Gastroesophageal sphincter (tissue), 3 donors: ENCODE measurements at regions not wholly inside any gene's neighbourhood (a gene's known extent, or its start where the extent isn't known, plus 50 kb on each side); places are given as distances from the start of the nearest gene placed in this dataset.

Source experiments
- CTCF ChIP-seq, 4 experiments: fragments of 200-600 bp in 2 of 4; fragments of 450-650 bp in 2 of 4; sonication (generic) in 1 of 4; IDR thresholded peaks; one replicate each; pipeline ENCODE4 v1.5.1; 2017 to 2019; ENCODE audit warnings: antibody characterized with exemption in 4 of 4, mild to moderate bottlenecking in 2 of 4, moderate library complexity in 2 of 4
- POLR2A ChIP-seq, 2 donors: fragments of 450-650 bp; IDR thresholded peaks; one replicate each; pipeline ENCODE4 v1.6.1; 2017; ENCODE audit warnings: antibody characterized with exemption in 2 of 2, mild to moderate bottlenecking in 2 of 2, moderate library complexity in 1 of 2
- POLR2AphosphoS5 ChIP-seq: sonication (generic); formaldehyde crosslinking; IDR thresholded peaks from one replicate; pipeline ENCODE4 v1.6.1; 2017; ENCODE audit warnings: antibody characterized with exemption

- no peak for TF ChIP-seq CTCF (IDR thresholded peaks at IDR 0.05)
- no peak for TF ChIP-seq POLR2A (IDR thresholded peaks at IDR 0.05)
- TF ChIP-seq POLR2AphosphoS5 = no peak
Measured at GRCh38 chr11:38131535-38131934, 1533.5 kb upstream of the RAG2 start.
